ENCODE measurements at regions not wholly inside any gene's neighbourhood (a gene's known extent, or its start where the extent isn't known, plus 50 kb on each side); places are given as distances from the start of the nearest gene placed in this dataset.
"Not testable (repeated sequence)": the region's sequence is repeated elsewhere in the genome, so short reads cannot be mapped to it uniquely, and the experiment has no call there.

DNA sequence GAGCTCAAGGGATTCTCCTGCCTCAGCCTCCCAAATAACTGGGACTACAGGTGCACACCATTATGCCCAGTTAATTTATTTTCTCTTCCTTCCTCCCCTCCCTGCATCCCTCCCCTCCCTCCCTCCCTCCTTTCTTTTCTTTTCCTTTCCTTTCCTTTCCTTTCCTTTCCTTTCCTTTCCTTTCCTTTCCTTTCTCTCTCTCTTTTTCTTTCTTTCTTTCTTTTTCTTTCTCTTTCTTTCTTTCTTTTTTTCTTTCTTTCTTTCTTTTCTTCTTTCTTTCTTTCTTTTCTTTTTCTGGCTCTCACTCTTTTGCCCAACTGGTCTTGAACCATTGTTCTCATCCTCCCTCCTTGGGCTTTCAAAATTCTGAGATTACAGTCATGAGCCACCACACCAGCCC is 873.0 kb upstream of the KLHL1 start:
- not testable (repeated sequence) for DNase-seq

DNA sequence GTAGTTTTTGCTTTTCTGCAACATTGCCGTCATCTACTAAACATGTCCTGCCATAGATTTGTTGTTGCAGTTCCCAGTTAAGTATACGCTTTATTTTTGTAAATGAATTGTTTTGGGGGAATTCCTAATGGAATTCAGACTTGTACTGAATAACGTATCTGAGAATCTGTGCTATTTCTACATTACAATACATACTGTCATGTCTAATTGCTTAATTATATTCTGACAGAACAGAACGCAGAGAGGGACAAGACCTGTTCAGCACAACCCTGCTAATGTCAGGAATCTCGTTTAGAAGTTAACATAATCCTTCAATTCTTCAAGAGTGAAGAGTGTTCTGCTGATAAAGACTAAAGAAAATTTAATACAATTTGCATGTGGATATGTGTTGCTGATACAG is 861.1 kb upstream of the KLHL1 start:
- no peak for DNase-seq

DNA sequence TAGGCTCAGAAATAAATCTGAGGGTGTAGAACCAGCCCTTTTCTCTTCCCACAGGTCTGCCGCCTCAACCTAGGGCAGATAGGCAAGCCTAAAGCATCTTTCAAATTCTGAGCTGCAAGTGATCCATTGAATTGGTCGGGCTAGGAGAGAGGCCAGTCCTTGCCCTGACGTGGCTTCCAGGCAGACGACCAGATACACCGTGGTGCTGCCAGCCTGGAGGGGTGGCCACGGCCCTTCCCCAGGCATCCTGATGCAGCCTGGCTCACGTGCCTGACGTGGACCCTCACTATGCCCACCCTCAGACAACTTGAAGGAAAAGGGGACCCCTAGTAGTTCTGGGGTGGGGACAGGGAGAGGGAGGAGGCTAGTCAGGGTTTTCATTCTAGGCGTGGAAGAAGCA is 859.3 kb upstream of the KLHL1 start:
- DNase-seq: no peak

GRCh38 chr13:70964874-70965273 is 856.6 kb upstream of the KLHL1 start:
- DNase-seq: no peak

DNA sequence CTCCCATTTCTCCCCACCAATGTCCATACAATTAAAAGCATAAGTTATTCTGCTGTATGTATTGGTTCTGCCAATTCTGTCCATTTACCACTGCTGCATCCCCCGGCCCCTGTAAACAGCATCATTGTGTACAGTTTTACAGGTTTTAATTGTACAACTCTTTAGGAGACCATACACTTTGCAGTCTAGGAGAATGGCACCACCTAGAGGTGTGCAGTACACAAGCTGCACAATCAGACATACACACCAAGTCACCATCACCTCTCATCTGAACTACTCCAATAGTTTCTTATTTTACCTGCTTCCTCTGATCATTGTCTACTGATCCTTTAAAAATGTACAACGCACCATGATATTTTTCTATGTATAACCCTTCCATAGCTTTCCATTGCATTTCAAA is 855.9 kb upstream of the KLHL1 start:
- no peak for DNase-seq

GRCh38 chr13:70960841-70961443 is 852.7 kb upstream of the KLHL1 start:
- no peak for DNase-seq

DNA sequence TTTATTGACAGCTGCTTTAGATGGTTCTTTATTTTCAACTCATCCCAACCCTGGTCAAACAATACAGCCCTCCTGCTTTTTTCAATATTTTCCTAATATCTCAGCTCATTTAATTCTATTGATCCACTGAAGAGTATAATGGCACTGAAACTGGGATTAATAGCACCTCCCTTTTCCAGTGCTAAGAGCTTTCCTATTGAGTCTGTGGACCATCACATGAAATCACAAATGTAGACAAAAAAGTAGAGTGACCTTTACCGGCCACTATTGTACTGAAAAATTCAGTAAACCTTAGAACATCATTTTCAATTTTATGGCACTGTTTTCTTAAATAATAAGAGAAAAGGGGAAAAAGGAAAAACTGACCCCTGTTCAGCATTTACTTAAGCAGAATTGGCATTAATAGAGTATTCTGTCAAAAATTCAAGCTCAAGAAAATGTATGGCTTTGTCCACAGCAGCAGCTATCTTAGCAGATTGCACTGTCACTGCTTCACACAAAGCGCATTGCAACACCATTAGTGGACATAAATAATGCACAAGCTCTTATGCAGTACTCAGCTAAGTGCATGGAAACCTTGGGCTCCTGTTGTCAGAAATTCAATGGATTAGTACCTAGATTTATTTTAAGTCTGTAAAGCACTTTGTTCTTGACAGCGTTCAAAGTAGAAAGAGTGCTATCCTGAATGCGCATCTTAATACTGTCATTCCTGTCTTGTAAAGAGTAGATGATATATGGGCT is 851.0 kb upstream of the KLHL1 start:
- no peak for DNase-seq

DNA sequence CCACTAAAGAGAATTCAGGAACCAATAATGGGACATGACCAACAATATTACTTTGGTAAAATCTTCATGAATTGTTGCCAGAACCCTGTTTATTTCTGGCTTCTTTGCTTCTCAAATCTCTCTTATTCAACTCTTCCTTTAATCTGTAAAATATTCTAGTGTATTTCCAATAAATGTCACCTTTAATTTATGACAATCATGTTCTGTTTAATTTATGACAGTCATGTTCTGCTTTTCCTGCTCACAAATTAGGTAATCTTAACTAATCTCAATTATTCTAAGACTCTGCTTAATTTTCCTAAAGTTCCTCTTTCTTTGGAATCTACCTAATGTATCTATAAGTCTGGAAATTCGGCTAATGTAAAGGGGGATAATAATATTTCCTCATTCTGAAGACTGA is 847.6 kb upstream of the KLHL1 start:
- no peak for DNase-seq

GRCh38 chr13:70950664-70951063 is 842.4 kb upstream of the KLHL1 start:
- no peak for DNase-seq

- no peak for DNase-seq
Observed at GRCh38 chr13:70945506-70945905, 837.3 kb upstream of the KLHL1 start.

DNA sequence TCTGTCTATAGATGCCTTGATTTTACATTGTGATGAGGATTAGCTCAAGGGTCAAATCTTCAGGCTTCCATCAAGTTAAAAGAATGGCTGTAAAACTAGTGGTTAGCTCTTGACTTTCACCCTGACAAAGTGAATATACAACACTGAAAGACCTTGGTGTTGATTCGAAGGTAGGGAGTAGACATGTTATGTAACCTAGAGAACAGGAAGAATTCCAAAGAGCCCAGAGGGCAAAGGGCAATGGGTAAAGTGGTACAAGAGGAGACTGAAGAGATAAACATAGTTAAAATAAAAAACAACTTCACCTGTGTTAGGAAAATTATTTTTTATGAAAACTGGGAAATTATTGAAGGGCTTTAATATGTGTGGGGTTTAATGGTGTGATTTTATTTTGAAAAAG is 833.2 kb upstream of the KLHL1 start:
- no peak for DNase-seq

DNA sequence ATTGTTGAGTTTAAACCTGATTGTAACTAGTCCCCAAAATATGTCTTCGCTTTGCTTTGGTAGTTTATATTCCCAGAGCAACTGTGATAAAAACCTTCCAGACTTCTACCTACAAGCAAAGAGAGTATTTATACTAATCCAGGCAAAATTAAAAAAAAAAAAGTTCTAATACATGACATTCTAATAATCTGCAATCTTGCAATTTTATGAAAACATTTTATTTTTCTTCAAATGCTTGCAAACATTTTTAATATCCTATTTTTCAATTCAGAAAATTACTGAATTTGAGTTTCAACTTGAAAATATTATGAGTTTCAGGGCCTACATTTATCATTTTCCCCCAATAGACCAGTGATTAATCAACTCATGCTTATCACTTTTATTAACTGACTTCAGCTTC is 830.2 kb upstream of the KLHL1 start:
- no peak for DNase-seq

DNA sequence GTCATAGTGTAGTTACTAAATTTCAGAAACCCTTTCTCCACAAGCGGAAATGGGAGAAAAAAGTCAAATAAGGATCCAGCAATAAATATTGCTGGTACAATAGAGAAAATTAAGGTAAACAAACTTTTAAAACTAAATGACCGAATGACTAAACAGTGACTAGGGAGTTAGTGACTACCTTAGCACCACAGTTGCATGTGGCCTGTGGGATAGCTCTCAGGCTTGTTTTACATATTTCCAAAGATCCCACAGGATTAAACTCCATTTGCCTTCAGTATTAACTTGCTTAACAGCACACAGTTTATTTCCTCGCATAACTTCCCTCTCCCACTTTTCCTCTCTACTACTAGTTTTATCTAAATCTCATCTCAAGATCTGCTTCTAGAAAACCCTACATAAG is 824.3 kb upstream of the KLHL1 start:
- no peak for DNase-seq

DNA sequence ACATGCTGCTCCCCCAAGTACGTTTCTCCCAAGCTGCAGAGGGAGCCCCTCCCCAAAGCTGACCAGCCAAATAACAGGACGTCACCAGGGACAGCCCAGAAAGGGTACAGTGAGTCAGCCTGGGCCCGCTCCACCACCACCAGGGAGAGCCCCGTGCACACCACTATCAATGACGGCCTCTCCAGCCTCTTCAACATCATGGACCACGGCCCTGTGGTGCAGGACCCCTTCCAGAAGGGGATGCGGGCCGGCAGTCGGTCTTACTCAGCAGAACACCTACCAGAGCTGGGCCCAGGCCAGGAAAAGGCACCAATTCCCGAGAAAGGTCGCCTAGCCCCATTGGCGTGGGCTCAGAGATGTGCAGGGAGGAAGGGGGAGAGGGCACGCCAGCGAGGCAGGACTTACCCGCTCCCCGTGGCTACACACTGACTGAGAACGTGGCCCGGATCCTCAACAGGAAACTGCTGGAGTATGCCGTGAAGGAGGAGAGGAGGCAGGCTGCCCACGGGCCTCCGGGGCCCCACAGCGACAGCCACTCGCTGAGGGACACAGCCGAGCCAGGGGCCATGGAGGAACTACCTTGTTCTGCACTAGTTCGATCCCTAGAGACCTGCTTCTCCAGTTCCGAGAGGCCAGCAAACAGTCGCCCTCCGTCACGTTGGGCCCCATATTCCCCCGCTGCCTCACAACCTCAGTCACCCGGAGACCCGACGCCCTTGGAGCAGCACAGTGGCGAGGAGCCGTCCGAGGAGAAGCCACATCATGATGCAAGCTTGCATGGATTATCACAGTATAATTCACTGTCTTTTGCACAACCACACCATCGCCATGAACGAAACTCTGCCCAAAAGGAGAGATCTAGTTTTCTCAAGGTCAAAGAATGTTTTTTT is 815.9 kb upstream of the KLHL1 start:
- no peak for DNase-seq

DNA sequence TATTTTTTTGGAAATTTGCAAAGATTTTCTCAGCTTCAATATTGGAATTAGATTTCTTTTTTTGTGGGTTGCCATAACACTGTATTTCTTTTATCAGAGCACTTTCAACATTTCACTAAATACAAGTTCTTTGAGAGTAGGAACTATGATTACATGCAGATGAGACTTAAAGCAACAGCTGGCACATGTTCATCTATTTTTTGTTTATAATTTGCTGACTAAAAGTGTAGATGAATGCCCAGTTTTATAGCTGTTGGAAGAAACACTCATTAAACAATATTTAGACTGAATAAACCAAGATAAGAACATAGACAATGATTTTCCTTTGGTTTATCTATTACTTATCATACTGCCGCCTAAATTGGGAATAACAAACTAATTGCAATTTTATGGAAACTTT is 803.0 kb upstream of the KLHL1 start:
- DNase-seq: no peak

DNA sequence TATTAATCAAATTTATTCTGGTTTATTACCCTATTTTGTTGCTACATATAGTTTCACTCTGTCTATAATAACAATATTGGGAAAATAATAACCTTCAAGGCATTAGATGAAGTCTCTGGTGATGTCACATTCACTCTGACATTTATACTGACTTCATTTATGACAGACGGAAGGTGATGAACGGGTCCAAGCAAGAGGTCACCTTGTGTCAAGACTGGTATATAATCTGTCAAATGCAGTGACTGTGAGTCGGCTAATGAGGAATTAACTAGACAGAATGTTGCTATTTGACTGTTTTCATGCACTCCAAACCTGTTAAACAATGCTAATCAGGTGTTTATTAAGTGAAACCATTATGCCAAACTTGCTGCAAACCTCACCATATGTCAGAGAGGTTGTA is 800.5 kb upstream of the KLHL1 start:
- DNase-seq: no peak

DNA sequence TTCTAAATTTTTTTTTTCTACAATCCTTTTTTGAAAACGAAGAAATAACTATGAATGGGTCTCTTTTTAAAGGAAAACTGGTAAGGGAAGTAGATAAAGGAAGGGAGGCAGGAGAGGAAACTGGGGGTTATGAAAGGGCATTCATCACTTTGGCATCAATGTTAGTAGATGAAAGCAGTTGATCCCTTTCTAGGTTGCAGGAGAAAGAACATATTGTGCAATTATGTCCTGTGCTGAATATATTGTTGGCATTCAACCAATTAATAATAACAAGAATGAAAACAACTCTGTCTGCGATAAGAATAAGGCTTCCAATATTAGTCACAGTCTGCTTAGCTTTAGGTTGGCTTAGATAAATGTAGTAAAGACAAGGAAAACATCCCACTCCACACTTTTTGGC is 796.8 kb upstream of the KLHL1 start:
- DNase-seq: no peak

DNA sequence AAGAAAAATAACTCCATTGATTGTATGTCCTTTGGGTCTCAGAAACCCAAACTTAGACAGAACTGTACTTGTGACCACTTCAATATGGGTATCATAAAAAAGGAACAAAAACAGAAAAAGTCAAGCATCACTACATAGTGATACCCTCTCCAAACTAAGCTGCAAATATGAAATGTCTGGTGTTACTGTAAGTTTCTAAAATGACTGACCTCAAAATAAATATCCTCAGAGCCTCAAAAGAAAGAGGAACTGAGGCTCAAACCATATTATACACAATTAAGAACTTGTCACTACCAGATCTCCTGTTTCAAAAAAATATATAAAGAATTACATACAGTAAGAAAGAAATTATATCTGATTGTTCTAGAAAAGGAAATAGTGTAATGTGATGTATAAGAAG is 787.9 kb upstream of the KLHL1 start:
- DNase-seq: no peak

DNA sequence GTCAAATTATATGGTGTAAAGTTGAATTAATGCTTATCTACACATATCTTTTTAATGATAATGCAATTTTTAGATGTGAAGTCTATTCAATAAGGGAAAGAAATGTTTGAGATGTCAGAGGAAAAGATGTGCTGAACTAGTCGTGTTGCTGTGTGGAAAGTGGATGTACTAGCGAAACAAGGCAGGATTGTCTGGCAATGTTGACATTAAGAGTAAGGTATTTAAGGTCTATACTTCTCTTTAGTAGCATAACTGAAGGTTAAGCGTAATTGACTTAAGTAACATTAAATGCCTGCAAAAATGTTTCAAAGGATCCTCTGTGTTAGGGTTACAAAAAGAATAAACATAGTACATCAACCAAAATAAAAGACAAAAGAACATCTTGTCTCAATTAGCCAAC is 787.3 kb upstream of the KLHL1 start:
- no peak for DNase-seq

DNA sequence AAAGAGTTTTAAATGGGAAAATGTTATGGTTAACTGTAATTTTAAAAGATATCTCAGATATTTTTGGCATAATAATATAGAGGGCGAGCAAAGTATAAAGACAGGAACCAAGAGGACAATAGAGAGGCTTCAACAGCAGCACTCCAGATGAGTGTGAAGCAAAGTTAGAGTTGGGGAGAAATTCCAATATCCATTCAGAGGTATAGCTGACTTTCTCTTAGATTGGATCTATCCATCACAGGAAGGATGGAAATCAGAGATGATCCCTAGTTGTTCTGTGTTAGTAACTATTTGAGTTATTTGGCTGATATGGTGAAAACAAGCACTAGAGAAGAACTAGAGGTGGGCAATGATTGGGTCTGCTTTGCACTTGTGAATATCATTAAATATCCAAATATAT is 786.0 kb upstream of the KLHL1 start:
- DNase-seq: no peak

DNA sequence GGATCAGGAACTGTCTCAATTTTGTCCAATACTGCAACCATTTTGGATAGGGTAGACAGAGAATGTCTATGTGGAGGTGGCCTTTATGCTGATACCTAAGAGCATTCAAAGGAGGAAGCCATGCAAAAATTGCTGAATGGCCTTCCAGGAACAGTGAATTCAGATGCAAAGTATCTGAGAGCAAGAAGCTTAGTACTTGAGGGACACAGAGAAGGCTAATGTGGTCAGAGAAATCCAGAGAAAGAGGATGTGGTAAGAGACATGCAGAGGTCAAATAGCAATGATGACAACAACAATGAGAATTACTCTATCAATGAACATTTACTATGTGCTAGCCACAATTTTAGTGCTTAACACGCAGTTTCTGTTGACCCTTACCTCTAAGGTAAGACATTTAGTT is 785.6 kb upstream of the KLHL1 start:
- DNase-seq: no peak

DNA sequence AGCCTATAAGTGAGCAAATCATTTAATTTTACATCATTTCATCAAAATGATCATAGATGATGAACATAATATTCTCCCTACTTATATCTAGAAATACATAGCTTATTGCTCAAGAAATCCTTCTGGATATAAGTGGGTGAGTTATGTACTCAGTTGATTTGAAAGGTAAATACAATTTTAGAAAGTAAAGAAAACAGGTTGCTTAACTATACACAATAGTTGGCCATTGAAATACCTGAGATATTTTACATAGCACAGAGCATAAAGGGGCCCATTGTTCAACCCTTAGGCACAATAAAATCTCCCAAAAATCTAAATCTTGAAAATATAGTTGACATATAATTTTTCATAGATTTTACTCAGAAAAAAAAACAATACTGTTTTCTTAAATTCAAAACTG is 782.0 kb upstream of the KLHL1 start:
- DNase-seq: no peak

DNA sequence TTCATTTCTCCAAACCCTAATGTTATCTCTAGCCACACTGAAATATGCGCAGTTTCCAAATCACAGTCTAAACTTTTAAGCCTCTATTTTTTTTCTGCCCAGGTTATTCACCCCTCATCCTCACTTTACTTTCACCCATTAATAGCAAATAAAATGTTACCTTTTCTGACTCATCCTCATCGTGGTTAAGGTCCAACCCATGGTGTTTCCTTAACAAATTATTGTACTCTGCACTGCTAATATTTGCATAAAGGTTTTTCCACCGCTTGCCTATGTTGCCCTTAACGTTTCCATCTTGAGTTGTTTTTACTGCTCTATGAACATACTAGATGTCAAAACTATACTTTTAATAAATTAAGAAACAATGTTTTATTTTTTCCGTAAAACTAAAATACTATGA is 780.9 kb upstream of the KLHL1 start:
- DNase-seq: no peak

GRCh38 chr13:70884196-70884595 is 775.9 kb upstream of the KLHL1 start:
- DNase-seq: no peak

Data from activated CD8-positive, alpha-beta memory T cell treated with anti-CD3 and anti-CD28 coated beads, Interleukin-2, amount 50 U/mL, for 4 hours (primary cell).